ENCODE measurements at regions not wholly inside any gene's neighbourhood (a gene's known extent, or its start where the extent isn't known, plus 50 kb on each side); places are given as distances from the start of the nearest gene placed in this dataset.

DNA sequence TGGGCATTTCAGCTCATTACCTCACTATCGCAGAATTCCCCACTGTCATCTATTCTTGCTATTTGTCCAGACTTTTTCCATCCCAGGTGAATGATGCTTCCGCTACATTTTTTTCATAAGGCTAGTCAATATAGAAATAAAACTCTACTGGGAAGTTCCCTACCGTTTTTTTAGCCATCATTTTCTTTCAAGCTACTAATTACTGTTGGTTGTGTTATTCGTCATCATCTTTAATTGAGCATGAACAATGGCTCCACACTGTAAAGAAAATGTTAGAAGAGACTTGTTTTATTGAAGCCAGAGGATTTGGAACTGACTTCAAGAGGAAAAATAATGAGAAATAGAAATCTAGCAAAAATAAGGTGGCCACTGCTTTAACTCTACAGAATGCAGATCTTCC is 265.0 kb downstream of the ZNF608 start:
- WGBS (ENCODE audit: insufficient coverage), result 100% methylated on average over 1 of the region's 4 CpGs
- intact Hi-C loops (cut with micrococcal nuclease), result no loop called here
- H3K4me3 Mint-ChIP-seq, result no peak overlapping the region

DNA sequence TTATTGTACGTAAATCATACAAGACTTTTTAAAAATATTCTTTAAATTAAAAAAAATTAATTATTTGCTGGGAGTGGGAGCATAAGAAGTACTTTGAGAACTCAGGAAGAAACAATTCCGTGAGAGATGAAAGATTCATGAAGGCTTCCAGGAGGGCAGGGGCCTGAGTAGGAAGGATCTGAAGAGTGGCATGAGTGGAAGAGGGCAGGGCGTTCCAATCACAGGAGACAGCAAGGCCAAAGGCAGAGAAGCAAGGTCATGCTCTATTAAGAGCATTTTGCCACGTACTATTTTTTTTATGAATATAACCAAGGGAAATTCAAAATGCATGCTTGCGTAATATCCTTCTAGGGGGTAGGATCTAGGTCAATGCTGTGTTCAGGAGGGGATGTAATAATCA is 265.5 kb downstream of the ZNF608 start:
- no peaks in the 10 kb centered on the region for H3K4me1 Mint-ChIP-seq
- H3K4me3 Mint-ChIP-seq, result no peak overlapping the region
- Histone ChIP-seq H3K9me3 (replicated peaks in 1 of 2; ENCODE audit: control insufficient read depth in 1 of 2, insufficient read depth in 1 of 2, low read length in 2 of 2) (no peaks in the 10 kb centered on the region), H3K36me3 (replicated peaks in 1 of 2; ENCODE audit: control insufficient read depth in 1 of 2, insufficient read depth in 2 of 2, low read length in 2 of 2) (no peaks in the 10 kb centered on the region), H3K4me3 (replicated peaks in 1 of 3; ENCODE audit: low read depth in 2 of 3, low read length in 3 of 3) (no peak overlapping the region), H4K20me1 (ENCODE audit: insufficient read depth, low read length) (no peaks in the 10 kb centered on the region), H3K9ac (ENCODE audit: insufficient read depth, low read length, poor library complexity, severe bottlenecking) (no peak overlapping the region), H3K4me1 (ENCODE audit: control insufficient read depth in 1 of 2, insufficient read depth in 2 of 2, low read length in 2 of 2) (no peaks in the 10 kb centered on the region), H3K79me2 (ENCODE audit: insufficient read depth, low read length) (no peaks in the 10 kb centered on the region), H2AFZ (ENCODE audit: insufficient read depth, low read depth, low read length, poor library complexity, severe bottlenecking) (no peak overlapping the region), H3K4me2 (replicated peaks; ENCODE audit: extremely low read depth, low read length, poor library complexity, severe bottlenecking) (no peak overlapping the region), H3K27me3 (ENCODE audit: control insufficient read depth in 2 of 2, insufficient read depth in 2 of 2, low read length in 2 of 2) (no peaks in the 10 kb centered on the region), H3K27ac (ENCODE audit: low read depth in 1 of 2, low read length in 2 of 2) (no peak overlapping the region)
- H3K9me3 Mint-ChIP-seq, result peaks cover 0 to 14% (median 3%) of the 10 kb centered on the region in 7 donors
- H3K27me3 Mint-ChIP-seq (ENCODE audit: low read depth in 3 of 3), result no peaks in the 10 kb centered on the region
- H3K36me3 Mint-ChIP-seq, result no peaks in the 10 kb centered on the region
- WGBS (ENCODE audit: insufficient coverage), result 87% methylated on average over 2 of the region's 5 CpGs
- no peak for DNase-seq
- no peak overlapping the region for H3K27ac Mint-ChIP-seq
- intact Hi-C loops (cut with micrococcal nuclease), result no loop called here
- TF ChIP-seq, protein P1, sequence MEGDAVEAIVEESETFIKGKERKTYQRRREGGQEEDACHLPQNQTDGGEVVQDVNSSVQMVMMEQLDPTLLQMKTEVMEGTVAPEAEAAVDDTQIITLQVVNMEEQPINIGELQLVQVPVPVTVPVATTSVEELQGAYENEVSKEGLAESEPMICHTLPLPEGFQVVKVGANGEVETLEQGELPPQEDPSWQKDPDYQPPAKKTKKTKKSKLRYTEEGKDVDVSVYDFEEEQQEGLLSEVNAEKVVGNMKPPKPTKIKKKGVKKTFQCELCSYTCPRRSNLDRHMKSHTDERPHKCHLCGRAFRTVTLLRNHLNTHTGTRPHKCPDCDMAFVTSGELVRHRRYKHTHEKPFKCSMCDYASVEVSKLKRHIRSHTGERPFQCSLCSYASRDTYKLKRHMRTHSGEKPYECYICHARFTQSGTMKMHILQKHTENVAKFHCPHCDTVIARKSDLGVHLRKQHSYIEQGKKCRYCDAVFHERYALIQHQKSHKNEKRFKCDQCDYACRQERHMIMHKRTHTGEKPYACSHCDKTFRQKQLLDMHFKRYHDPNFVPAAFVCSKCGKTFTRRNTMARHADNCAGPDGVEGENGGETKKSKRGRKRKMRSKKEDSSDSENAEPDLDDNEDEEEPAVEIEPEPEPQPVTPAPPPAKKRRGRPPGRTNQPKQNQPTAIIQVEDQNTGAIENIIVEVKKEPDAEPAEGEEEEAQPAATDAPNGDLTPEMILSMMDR (IDR thresholded peaks at IDR 0.05), result no peak

More for the DNA sequence above, 265.0 kb downstream of the ZNF608 start:
- Histone ChIP-seq H3K27me3 (ENCODE audit: control insufficient read depth in 2 of 2, insufficient read depth in 2 of 2, low read length in 2 of 2) (no peaks in the 10 kb centered on the region), H3K36me3 (replicated peaks in 1 of 2; ENCODE audit: control insufficient read depth in 1 of 2, insufficient read depth in 2 of 2, low read length in 2 of 2) (no peaks in the 10 kb centered on the region), H3K4me2 (replicated peaks; ENCODE audit: extremely low read depth, low read length, poor library complexity, severe bottlenecking) (no peak overlapping the region), H3K27ac (ENCODE audit: low read depth in 1 of 2, low read length in 2 of 2) (no peak overlapping the region), H3K79me2 (ENCODE audit: insufficient read depth, low read length) (no peaks in the 10 kb centered on the region), H4K20me1 (ENCODE audit: insufficient read depth, low read length) (no peaks in the 10 kb centered on the region), H3K4me1 (ENCODE audit: control insufficient read depth in 1 of 2, insufficient read depth in 2 of 2, low read length in 2 of 2) (no peaks in the 10 kb centered on the region), H2AFZ (ENCODE audit: insufficient read depth, low read depth, low read length, poor library complexity, severe bottlenecking) (no peak overlapping the region), H3K9ac (ENCODE audit: insufficient read depth, low read length, poor library complexity, severe bottlenecking) (no peak overlapping the region), H3K9me3 (replicated peaks in 1 of 2; ENCODE audit: control insufficient read depth in 1 of 2, insufficient read depth in 1 of 2, low read length in 2 of 2) (no peaks in the 10 kb centered on the region), H3K4me3 (replicated peaks in 1 of 3; ENCODE audit: low read depth in 2 of 3, low read length in 3 of 3) (no peak overlapping the region)
- no peak for DNase-seq
- H3K27me3 Mint-ChIP-seq (ENCODE audit: low read depth in 3 of 3), result no peaks in the 10 kb centered on the region
- TF ChIP-seq, protein P1 (IDR thresholded peaks at IDR 0.05), result no peak
- H3K36me3 Mint-ChIP-seq, result no peaks in the 10 kb centered on the region
- H3K9me3 Mint-ChIP-seq, result peaks cover under 1 to 14% (median 3%) of the 10 kb centered on the region in 7 donors
- no peak overlapping the region for H3K27ac Mint-ChIP-seq
- H3K4me1 Mint-ChIP-seq, result no peaks in the 10 kb centered on the region

Measured in CD14-positive monocyte (primary cell).